ENCODE measurements at regions not wholly inside any gene's neighbourhood (a gene's known extent, or its start where the extent isn't known, plus 50 kb on each side); places are given as distances from the start of the nearest gene placed in this dataset.

DNA sequence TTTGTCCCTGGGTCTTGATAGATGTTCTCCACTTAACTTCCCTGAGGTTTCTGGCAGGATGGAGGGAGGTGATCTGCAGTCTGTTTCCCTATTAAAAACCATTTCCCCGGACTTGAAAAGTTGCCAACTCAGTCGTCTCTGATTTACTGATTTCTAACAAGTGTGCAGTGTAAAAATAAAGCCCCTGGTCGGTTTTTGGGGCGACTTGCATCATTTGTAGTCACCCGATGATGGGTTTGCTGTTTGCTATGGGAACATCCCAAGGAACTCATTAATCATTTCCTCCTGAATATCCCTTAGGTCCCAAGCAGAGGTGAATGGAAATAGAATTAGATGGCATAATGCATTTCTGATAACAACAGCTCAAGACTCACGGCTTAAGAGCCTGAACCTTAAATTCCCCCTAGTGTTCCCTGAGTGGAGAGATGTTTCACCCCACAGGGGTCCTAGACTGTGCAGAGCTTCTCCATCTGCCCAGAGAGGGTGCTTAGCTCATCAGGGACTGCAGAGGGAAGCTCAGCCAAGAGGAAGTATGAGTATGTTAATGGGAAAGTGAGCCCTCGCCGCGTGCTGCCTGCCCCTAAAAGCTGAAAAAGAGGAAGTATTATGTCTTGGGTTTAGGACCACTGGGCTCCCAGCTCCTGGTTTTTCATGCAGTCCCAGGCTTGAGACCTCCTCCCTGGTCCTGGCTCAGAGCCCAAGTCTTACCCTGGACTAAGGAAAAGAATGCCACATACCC lies 115.1 kb upstream of the DAP start:
- no peak for DNase-seq (ENCODE audit: low spot score)

DNA sequence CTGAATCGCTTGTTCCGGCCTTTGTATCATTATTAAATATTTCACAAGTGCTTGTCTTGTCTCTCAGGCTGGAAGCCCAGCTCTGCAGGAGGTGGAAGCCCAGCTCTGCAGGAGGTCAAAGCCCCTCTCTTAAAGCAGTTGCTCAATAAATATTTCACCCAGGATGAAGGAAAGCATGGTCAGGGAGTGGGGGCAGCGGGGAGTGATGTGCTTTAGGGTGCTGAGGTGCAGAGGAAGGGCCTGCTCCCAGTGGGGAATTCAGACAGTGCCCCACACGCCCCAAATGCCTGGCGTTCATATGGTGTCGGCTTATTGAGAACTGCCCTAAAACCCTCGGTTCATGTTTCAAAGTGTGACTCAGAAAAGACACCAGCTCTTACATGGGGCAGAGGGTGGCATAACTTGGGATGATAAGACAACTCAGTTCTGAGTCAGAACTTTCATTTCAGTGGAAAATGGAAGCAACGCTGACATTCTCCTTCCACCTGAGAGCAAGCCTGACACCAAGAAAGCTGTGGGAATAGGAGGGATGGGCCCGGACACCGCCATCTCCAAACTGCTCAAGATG lies 114.3 kb upstream of the DAP start:
- DNase-seq (ENCODE audit: low spot score), result no peak

DNA sequence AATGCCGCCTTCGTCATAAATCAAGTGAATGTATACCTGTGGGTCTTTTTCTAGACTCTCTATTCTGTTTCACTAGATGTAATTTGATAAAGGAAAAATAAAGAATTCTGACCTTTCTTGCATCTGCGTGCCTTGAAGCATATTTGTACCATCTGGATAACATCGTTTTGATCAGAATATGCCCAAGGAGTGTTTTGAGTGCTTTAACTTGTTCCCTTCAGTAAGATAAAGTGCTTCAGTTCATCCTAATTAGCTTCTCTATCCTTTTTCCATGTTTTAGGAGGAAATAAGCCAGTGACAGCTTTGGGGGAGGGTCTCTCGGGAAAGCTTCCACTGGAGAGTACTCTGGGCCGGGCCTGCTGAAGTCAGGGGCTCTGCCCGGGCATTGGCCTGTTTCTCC lies 113.5 kb upstream of the DAP start:
- DNase-seq (ENCODE audit: low spot score), result no peak

DNA sequence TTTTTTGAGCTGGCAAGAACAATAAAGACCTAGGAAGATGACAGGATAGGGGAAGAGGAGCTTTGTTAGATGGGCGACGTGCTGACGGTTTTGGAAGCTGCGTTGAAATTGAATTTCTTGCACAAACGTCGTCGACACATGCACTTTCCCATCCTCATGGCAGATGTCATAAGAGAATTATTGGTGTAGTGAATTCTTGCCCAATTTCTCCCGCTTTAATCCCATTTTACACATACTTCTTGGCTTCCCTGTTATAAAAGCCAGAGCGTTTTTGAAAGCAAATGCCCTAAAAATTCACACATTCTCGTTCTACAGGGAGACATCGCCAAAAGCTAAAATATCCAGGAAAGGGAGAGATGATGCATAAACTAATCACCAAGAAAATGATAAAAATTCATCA lies 109.8 kb upstream of the DAP start:
- DNase-seq (ENCODE audit: low spot score), result no peak

DNA sequence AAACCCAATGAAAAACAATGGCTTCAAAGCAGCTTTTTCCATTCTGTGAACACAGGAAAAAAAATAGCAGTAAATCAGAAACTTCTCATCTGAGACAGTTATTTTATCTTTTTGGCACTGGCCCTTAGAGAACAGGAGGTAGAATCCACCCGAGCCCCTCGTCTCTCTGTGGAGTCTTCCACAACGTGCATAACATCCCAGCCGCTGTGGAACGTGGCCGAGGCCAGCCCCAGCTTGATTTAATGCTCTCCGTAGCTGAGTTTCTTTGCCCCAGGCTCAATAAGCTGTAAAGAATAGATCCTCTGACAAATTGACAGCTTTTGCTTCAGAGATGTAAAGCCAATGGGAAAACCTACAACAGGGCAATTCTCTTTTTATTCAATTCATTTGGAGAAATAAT lies 107.9 kb upstream of the DAP start:
- DNase-seq (ENCODE audit: low spot score), result no peak

DNA sequence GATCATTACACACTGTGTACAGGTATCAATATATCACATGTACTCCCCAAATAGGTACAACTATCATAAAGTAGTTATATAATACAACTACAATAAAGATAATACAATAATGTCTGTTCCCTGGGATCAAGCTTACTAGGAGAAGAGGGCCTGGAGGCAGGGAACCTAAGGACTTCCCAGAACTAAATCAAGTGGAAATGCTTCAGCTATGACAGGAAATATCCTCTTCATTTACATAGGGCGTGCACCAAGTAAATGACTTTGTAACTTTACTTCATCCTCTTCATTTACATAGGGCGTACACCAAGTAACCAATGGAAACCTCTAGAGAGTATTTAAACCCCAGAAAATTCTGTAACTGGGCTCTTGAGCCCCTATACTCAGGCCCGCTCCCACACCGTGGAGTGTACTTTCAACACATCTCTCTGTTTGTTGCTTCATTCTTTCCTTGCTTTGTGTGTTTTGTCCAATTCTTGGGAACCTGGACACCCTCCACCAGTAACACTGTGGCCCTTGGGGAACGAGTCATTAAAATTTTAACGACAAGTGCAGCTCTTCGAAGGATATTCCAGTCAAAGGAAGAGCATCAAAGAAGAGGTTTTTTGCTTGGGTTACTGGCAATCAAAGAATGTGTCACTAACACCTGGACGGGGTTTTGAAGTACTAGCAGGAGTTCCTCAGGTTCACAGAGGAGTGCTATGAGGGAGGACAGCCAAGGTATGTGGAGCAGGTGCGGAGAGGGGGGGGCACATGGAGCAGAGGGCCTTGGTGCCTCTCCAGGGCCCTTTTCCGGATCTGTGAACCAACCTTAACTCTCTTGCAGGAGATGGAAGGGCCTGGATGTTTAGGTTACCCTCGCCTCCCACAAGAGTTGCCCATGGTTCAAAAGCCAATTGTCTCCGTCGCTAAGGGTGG lies 106.6 kb upstream of the DAP start:
- no peak for DNase-seq (ENCODE audit: low spot score)

DNA sequence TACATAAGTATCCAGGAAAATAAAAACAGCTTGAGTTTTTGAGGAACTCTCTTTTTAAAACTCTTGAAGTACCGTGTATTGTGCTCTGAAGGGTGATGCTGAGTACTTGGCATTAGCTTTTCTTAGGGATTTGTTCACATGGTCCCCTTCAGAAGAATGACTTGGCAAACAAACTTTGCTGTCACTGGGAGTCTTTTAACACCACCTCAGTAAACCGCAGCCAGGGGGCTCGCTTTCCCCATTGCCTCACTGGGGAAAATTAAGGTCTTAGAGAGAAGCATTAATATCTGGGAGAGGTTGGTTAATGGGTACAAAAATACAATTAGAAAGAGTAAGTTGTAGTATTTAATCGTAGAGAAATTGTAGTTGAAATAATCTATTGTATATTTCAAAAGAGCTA lies 105.9 kb upstream of the DAP start:
- no peak for DNase-seq (ENCODE audit: low spot score)

DNA sequence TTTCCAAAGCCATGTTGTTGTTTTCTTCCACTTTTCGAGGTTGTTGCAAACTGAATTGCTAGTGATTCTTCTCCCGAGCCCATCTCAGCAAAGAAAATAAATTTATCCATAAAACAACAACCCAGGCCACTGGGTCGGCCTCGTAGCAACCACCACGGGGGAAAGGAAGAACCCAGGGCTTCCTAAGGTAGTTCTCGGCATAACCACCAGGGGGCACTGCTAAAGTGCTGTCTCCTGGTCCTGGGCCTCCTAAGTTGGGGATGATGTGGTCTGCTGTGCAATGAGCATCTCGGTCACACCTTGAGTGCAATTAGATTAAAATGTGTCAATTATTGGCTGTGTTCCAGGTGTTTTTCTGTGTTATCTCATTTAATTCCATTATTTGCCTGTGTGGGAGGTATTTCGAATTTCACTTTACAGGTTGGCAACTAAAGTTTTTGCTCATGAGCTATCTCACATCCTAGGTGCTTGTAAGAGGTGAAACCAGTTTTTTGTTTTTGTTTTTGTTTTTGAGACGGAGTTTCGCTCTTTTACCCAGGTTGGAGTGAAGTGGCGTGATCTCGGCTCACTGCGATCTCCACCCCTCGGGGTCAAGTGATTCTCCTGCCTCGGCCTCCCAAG lies 102.8 kb upstream of the DAP start:
- DNase-seq (ENCODE audit: low spot score), result peak; percentile 73

DNA sequence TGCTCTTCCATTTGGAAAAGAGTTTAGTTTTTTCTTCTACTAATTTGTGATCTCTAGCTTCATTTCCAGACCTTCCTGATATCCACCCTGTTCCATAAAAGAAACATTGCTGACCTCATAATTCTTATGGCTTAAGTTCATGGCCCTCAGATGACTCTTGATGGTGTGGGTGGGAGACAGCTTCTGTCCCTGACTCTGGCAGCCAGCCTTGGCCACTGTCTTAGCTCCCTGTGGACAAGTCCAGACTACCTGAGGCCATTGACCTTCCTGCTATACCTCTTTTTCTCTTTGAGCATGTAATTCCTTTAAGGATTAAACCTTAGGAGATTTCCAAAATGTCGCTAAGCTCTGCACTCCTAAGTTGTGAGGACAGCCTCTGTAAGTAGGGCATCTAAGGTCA lies 101.1 kb upstream of the DAP start:
- no peak for DNase-seq (ENCODE audit: low spot score)

DNA sequence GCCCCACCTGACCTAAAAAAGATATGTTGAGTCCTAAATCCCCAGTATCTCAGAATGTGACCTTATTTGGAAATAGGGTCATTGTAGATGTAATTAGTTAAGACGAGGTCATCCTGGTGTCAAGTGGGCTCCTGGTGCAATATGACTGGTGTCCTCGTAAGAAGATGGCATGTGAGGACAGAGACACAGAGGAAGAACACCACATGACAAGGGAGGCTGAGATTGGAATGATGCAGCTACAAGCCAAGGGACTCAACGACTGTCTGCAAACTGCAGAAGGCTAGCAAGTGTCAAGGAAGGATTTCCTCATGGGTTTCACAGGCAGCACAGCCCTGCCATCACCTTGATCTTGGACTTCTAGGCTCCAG lies 100.4 kb upstream of the DAP start:
- DNase-seq (ENCODE audit: low spot score), result no peak

DNA sequence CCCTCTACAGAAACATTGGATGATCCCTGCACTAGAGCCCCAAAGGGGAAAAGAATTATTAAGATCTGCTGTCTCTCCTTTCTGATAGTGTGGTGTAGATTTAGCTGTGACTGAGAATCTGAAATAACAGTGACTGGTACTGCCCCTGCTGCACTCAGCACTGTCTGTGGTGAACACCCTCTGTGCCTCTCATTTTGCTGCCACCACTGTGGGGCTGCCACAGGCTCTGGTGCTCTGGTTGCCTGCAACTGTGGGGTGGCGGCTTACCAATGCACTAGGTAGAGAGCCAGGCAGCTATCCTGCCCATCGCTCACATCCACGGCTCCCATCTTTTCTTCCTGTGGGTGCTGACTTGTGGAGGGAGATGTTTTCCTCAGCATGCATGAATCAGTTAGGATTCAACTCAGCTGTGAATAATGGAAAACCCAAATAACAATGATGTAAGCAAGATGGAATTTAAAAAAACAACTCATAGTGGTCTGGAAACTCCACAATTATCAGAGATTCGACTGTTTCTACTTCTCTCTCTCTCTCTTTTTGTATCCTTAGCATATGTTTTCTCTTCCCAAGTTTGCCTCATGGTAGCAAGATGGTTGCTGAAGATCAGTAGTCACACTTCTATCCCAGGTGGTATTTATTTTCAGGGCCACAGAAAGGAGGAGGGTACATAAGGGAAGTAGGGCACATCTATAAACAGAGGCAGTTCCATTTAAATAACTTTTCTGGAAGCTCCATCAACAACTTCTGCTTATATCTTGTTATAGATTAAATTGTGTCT lies 99.8 kb upstream of the DAP start:
- peak; percentile 42 for DNase-seq (ENCODE audit: low spot score)

DNA sequence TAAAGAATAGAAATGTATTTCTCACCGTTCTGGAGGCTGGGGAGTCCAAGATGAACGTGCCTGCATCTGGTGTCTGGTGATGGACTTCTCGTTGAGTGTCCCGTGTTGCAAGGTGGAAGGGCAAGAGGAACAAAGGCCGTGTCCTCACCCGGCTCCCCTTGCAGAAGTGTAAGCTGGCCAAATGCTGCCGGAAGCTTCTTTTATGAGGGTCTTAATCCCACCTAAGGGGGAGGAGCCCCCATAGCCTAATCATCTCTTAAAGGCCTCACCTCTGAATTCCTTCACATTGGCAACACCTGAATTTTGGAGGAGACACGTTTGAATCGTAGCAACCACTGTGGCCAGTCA lies 99.1 kb upstream of the DAP start:
- no peak for DNase-seq (ENCODE audit: low spot score)

DNA sequence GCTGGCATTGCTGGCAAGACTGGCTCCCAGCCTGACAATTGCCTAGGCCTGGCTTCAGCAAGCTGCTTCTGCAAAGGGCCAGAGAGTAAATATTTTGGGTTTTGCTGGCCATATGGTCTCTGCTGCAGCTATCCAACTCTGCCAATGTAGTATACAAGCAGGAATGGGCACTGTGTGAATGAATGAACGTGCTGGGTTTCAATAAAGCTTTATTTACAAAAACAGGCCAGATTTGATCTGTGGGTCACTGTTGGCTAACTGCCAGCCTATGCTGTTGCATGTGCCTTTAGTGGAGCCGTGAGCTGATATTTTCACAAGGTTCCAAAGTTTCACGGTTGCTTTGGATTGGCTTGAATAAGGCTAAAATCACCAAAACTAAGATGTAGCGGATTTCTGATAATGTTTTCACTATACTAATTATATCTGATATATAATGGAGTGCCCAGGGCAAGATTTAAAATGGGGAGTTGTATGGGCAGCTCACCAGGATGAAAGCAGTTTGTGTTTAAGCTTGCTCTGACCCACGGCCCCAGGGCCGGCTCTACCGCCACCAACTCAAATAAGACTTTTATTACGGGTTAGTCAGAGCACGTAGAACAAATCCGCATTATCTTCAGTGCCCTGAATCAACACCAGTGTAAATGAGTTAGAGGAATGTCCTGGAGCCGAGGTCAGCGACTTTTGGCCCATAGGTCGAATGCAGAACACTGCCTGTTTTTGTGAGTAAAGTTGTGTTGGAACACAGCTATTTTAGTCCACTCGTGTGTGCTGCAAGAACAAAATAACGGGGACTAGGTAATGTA lies 98.6 kb upstream of the DAP start:
- DNase-seq (ENCODE audit: low spot score), result no peak

DNA sequence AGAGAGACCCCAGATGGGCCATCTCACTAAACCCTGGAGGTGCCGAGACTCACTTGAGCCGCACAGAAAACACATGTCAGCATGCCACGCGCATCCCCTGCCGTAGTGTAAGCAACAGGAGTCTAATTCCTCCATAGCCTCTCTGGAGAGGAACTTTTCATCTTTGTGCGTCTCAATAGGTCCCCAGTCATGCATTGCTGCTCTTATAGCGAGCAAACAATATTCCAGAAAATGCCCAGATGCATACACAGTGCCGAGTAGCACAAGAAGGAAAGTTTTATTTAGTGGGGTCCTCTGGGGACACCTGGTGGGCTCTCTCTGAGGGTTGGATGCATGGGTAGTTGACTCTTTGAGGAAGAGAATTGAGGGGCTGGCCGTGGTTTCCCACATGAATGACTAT lies 97.9 kb upstream of the DAP start:
- no peak for DNase-seq (ENCODE audit: low spot score)

DNA sequence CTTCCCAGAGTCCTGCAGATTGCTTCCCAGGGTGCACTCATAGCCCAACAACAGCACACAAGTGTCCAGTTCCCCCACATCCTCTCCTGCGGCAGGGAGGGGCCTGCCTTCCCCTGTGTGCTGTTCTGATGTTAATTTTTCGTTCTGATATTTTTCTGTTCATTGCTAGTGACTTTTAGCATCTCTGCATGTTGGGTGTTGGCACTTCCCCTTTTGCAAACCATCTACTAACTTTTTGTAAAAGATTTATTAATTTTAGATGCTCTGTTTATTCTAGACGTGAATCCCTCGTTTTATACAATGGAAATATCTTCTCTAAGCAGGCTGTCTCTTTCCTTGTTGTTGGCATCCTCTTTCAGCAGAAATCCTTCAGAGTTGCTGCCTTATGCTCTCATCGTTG lies 97.3 kb upstream of the DAP start:
- DNase-seq (ENCODE audit: low spot score), result no peak

DNA sequence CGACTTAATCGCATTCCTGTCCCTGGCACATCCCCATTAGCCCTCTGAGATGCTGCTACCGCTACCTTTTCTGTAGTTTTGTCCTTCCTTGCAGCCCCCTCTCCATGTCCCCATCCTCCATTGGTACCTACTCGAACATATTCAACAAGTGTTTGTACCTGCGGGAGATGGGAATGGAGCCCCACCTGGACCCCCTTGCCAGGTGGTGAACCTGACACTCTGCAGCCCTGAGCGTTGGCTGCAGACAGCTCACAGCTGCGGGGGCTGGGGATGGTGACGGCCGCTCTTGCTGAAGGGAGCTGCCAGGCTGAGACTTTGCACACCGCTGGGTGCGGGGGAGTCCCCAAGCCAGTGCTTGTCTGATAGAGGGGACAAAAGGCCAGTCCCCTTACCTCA lies 96.3 kb upstream of the DAP start:
- DNase-seq (ENCODE audit: low spot score), result no peak

DNA sequence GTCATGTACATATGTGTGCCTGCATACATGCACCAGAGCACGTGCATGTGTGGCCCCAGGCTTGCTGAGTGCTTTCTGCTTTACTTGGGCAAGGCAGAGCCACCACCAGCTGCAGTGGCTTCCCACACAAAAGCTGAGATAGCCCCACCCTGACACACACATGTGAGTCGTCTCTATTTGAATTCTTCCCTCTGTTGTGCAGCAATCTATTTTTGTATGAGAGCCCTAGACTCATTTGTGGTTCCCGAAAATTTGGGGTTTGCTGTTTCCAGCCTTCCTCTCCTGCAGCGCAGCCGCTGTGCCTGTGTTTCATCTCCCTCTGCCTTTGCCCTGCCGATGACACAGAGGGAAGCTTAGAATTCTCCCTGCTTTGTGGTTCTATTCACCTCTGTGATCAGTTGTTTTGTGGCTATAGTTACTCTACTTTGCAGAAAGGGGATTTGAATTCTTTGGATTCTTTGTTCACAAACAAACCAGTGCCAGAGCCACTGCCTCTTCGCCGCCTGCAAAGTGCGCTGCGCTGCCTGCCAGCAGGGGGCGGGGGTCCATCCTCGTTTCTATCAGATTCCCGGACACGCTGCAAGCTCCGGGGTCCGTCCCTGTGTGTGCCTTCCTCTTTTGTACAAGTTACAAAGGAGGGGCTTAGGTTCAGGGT lies 95.8 kb upstream of the DAP start:
- peak; percentile 84 for DNase-seq (ENCODE audit: low spot score)

DNA sequence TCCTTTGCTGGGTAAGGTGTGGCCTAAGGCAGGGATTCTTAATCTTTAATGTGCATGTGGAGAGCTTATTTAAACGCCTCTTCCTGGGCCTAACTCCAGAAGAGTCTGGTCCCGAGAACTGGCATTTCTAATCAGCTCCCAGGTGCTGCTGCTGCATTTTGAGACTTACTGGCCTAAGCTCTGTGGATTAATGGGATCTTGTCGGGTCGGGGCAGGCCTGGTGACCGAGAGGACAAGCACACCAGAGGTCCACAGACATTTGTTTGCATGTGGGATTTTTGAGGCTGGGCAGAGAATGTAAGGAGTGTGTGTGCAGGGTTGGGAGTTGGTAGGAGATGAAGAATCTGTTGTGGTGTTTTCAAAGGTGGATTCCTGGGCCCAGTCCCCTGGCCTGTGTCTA lies 95.0 kb upstream of the DAP start:
- DNase-seq (ENCODE audit: low spot score), result no peak

DNA sequence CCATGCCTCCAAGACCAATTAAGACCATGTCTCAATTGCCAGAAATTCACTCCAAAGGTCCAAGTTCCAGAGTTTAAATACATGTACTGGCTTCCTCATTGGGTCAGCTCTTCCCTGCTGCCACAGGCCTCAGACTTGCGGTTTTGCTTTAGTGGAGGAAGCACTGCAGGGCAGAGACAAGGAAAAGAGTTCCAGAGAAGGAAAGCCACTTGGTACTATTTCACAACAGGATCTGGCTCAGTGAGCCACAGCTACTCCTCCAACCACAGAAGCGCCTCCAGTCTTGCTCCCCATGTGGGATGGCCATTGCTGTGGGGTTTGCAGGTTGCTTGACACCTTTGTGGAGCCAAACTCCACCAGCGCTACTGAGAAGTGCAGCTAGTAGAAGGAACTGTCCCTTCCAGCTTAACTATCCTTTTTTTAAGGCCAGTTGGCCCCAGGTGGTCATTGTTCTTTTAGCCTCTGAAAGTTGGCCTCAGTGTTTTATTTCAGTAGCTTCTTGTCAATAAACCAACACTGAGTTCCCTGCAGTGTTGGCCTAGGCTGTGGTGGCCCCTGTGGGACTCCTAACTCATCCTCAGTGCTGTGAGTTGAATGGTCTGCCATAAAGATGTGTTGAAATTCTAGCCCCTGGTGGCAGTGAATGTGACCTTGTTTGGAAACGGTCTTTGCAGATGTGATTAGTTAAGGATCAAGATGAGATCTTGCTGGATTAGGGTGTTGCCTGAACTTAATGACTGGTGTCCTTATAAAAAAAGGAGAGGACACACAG lies 93.7 kb upstream of the DAP start:
- DNase-seq (ENCODE audit: low spot score), result no peak

DNA sequence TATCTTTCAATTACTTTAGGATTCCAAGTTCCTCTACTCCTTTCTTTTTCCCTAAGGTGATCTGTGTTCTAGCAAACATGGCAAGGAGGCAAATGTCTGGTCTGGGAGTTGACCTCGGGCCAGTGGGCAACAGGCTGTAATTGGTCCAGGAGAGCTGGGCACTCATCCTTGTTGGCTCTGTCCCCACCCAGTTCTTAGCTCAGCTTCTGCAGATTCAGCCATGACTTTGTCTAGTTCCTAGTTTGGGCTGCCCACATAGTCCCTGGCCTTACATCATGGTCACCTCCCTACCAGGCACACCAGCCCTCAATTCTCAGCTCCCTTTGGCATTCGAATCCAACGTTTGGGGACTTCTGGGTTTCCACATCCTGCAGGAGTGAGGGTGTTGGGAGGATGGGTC lies 92.1 kb upstream of the DAP start:
- no peak for DNase-seq (ENCODE audit: low spot score)
